Neuronal stem cell (in vitro differentiated cells): ENCODE measurements at regions not wholly inside any gene's neighbourhood (a gene's known extent, or its start where the extent isn't known, plus 50 kb on each side); places are given as distances from the start of the nearest gene placed in this dataset.

Experiments
- DNase-seq: peaks from one replicate; pipeline ENCODE4 v3.0.0-alpha.2; 2013; ENCODE audit warnings: low spot score
- H2AFZ ChIP-seq: one replicate; pipeline ENCODE4 v1.6.1; 2013; ENCODE audit warnings: mild to moderate bottlenecking, low read length, inconsistent platforms
- H2AK5ac ChIP-seq: 2 replicates; pipeline ENCODE4 v1.6.1; 2013; ENCODE audit warnings: low read depth, mild to moderate bottlenecking, inconsistent platforms, low read length, moderate library complexity, mixed read lengths
- H2BK120ac ChIP-seq: 2 replicates; pipeline ENCODE4 v1.6.1; 2013; ENCODE audit warnings: low read depth, mild to moderate bottlenecking, inconsistent platforms, low read length, moderate library complexity, mixed read lengths
- H2BK12ac ChIP-seq: one replicate; pipeline ENCODE4 v1.6.1; 2013; ENCODE audit warnings: low read length, inconsistent platforms
- H2BK15ac ChIP-seq: 2 replicates; pipeline ENCODE4 v1.6.1; 2013; ENCODE audit warnings: mild to moderate bottlenecking, low read length, inconsistent platforms, mixed read lengths
- H2BK5ac ChIP-seq: one replicate; pipeline ENCODE4 v1.6.1; 2013; ENCODE audit warnings: inconsistent platforms, mild to moderate bottlenecking, low read length, moderate library complexity
- H3K14ac ChIP-seq: one replicate; pipeline ENCODE4 v1.6.1; 2013; ENCODE audit warnings: low read length, inconsistent platforms
- H3K18ac ChIP-seq: 2 replicates; pipeline ENCODE4 v1.6.1; 2013; ENCODE audit warnings: low read length, inconsistent platforms
- H3K23ac ChIP-seq: 2 replicates; pipeline ENCODE4 v1.6.1; 2013; ENCODE audit warnings: low read depth, mild to moderate bottlenecking, mixed read lengths, low read length, inconsistent platforms; ENCODE audit not compliant: poor library complexity
- H3K27ac ChIP-seq: replicated peaks from 3 replicates; pipeline ENCODE4 v1.5.1; 2013; ENCODE audit warnings: low read length, inconsistent platforms
- H3K27me3 ChIP-seq, 3 experiments: 2 replicates each; pipeline ENCODE4 v1.6.1; 2013; ENCODE audit warnings: low read length in 3 of 3, mild to moderate bottlenecking in 2 of 3, inconsistent platforms in 1 of 3, low read depth in 1 of 3, mixed read lengths in 1 of 3, moderate library complexity in 1 of 3; ENCODE audit not compliant: control insufficient read depth in 3 of 3, insufficient read depth in 3 of 3
- H3K36me3 ChIP-seq, 2 donors: replicated peaks in 1 of 2; 2 replicates each; pipeline ENCODE4 v1.6.1; 2013; ENCODE audit warnings: low read length in 2 of 2; ENCODE audit not compliant: control insufficient read depth in 2 of 2, insufficient read depth in 2 of 2
- H3K4ac ChIP-seq: 2 replicates; pipeline ENCODE4 v1.6.1; 2013; ENCODE audit warnings: inconsistent platforms, mild to moderate bottlenecking, low read length, moderate library complexity
- H3K4me1 ChIP-seq, 2 donors: 1 replicate in 1 of 2; 2 replicates in 1 of 2; pipeline ENCODE4 v1.6.1; 2013; ENCODE audit warnings: low read length in 2 of 2, low read depth in 1 of 2; ENCODE audit not compliant: control insufficient read depth in 2 of 2, insufficient read depth in 1 of 2
- H3K4me2 ChIP-seq: one replicate; pipeline ENCODE4 v1.6.1; 2013; ENCODE audit warnings: mild to moderate bottlenecking, low read length, inconsistent platforms; ENCODE audit not compliant: insufficient read depth, poor library complexity, severe bottlenecking
- H3K4me3 ChIP-seq, 2 donors: 2 replicates each; pipeline ENCODE4 v1.5.1; 2013; ENCODE audit warnings: low read length in 2 of 2, mild to moderate bottlenecking in 2 of 2, inconsistent platforms in 1 of 2, moderate library complexity in 1 of 2
- H3K79me1 ChIP-seq: one replicate; pipeline ENCODE4 v1.6.1; 2013; ENCODE audit warnings: low read depth, mild to moderate bottlenecking, inconsistent platforms, low read length, moderate library complexity
- H3K9ac ChIP-seq: one replicate; pipeline ENCODE4 v1.6.1; 2013; ENCODE audit warnings: mild to moderate bottlenecking, low read depth, low read length, inconsistent platforms; ENCODE audit not compliant: poor library complexity
- H3K9me3 ChIP-seq, 2 donors: replicated peaks in 1 of 2; 2 replicates each; pipeline versions ENCODE3 to v1.6.1; 2013; ENCODE audit warnings: low read length in 2 of 2, mild to moderate bottlenecking in 2 of 2, inconsistent platforms in 1 of 2, low read depth in 1 of 2, mixed read lengths in 1 of 2, moderate library complexity in 1 of 2; ENCODE audit not compliant: control insufficient read depth in 2 of 2, insufficient read depth in 1 of 2
- H4K8ac ChIP-seq: one replicate; pipeline ENCODE4 v1.6.1; 2013; ENCODE audit warnings: low read depth, mild to moderate bottlenecking, inconsistent platforms, low read length, moderate library complexity
- H4K91ac ChIP-seq: one replicate; pipeline ENCODE4 v1.6.1; 2013; ENCODE audit warnings: low read length, low read depth, mild to moderate bottlenecking, inconsistent platforms; ENCODE audit not compliant: poor library complexity
- WGBS, 2 donors: extraction: QIAGEN DNeasy Blood & Tissue Kit; methylation state at CpG; one replicate each; pipeline ENCODE4 v1.1.7; 2013; ENCODE audit warnings: missing lambda C conversion rate in 2 of 2, mixed read lengths in 1 of 2; ENCODE audit not compliant: insufficient read length in 2 of 2, insufficient replicate concordance in 1 of 2; ENCODE audit errors: extremely low coverage in 2 of 2; 5-methylcytosine and 5-hydroxymethylcytosine counted together

GRCh38 chr18:59051470-59052165, 88.1 kb upstream of the SEC11C start:
- H3K18ac ChIP-seq: no peak overlapping the region
- no peak for DNase-seq
- H3K23ac ChIP-seq: no peak overlapping the region
- H2AFZ ChIP-seq: no peak overlapping the region
- no peak overlapping the region for H2BK15ac ChIP-seq
- no peaks in the 10 kb centered on the region for H3K79me1 ChIP-seq
- H3K4ac ChIP-seq: no peak overlapping the region
- no CpG with 5 or more reads among the region's 12 CpGs for WGBS, 2 donors
- H2AK5ac ChIP-seq: no peak overlapping the region
- H3K4me1 ChIP-seq: peaks cover 0 to 5% of the 10 kb centered on the region in 2 donors
- no peak overlapping the region for H2BK120ac ChIP-seq
- H3K9me3 ChIP-seq: no peaks in the 10 kb centered on the region
- H3K4me3 ChIP-seq: no peak overlapping the region
- no peak overlapping the region for H3K4me2 ChIP-seq
- no peak overlapping the region for H2BK12ac ChIP-seq
- H4K91ac ChIP-seq: no peak overlapping the region
- no peak overlapping the region for H4K8ac ChIP-seq
- no peak overlapping the region for H3K14ac ChIP-seq
- H3K27ac ChIP-seq: no peak overlapping the region
- H3K36me3 ChIP-seq: no peaks in the 10 kb centered on the region
- no peak overlapping the region for H3K9ac ChIP-seq
- H3K27me3 ChIP-seq: peaks cover 0 to 41% (median 0%) of the 10 kb centered on the region in 3 experiments
- no peak overlapping the region for H2BK5ac ChIP-seq

GRCh38 chr18:59052965-59053820, 86.5 kb upstream of the SEC11C start:
- Histone ChIP-seq H2BK5ac (no peak overlapping the region), H2AK5ac (no peak overlapping the region)

GRCh38 chr18:59054496-59055287, 85.0 kb upstream of the SEC11C start:
- Histone ChIP-seq H3K27me3 (peaks cover 0 to 23% (median 0%) of the 10 kb centered on the region in 3 experiments), H2BK12ac (no peak overlapping the region), H3K4me3 (no peak overlapping the region), H3K79me1 (no peaks in the 10 kb centered on the region), H4K91ac (no peak overlapping the region), H3K27ac (no peak overlapping the region), H3K4ac (no peak overlapping the region), H3K36me3 (no peaks in the 10 kb centered on the region), H3K14ac (no peak overlapping the region), H3K4me2 (no peak overlapping the region), H4K8ac (no peak overlapping the region), H3K18ac (no peak overlapping the region), H3K9ac (no peak overlapping the region), H2BK15ac (no peak overlapping the region), H3K4me1 (peaks cover 0 to 3% of the 10 kb centered on the region in 2 donors), H2AFZ (no peak overlapping the region), H2BK120ac (no peak overlapping the region), H3K9me3 (no peaks in the 10 kb centered on the region), H3K23ac (no peak overlapping the region), H2BK5ac (no peak overlapping the region), H2AK5ac (no peak overlapping the region)
- no peak for DNase-seq
- WGBS, 2 donors: no CpG with 5 or more reads among the region's 7 CpGs

More at GRCh38 chr18:59052965-59053820, 86.5 kb upstream of the SEC11C start:
- peaks cover 0 to 33% (median 0%) of the 10 kb centered on the region in 3 experiments for H3K27me3 ChIP-seq
- no CpG with 5 or more reads among the region's 6 CpGs for WGBS, 2 donors
- no peak overlapping the region for H3K4me2 ChIP-seq
- no peak overlapping the region for H3K27ac ChIP-seq
- H3K18ac ChIP-seq: no peak overlapping the region
- no peak overlapping the region for H3K23ac ChIP-seq
- no peaks in the 10 kb centered on the region for H3K79me1 ChIP-seq
- no peak overlapping the region for H3K4me3 ChIP-seq
- no peak for DNase-seq
- H3K4ac ChIP-seq: no peak overlapping the region
- no peak overlapping the region for H2BK15ac ChIP-seq
- no peaks in the 10 kb centered on the region for H3K9me3 ChIP-seq
- no peak overlapping the region for H3K14ac ChIP-seq
- H4K91ac ChIP-seq: no peak overlapping the region
- no peak overlapping the region for H2BK12ac ChIP-seq
- H3K9ac ChIP-seq: no peak overlapping the region
- H2BK120ac ChIP-seq: no peak overlapping the region
- no peaks in the 10 kb centered on the region for H3K36me3 ChIP-seq
- H3K4me1 ChIP-seq: peaks cover 0 to 5% of the 10 kb centered on the region in 2 donors
- no peak overlapping the region for H4K8ac ChIP-seq
- no peak overlapping the region for H2AFZ ChIP-seq
